Spleen (tissue), 7 donors: ENCODE measurements at regions not wholly inside any gene's neighbourhood (a gene's known extent, or its start where the extent isn't known, plus 50 kb on each side); places are given as distances from the start of the nearest gene placed in this dataset.

Experiments
- CTCF ChIP-seq, 11 experiments: fragments of 200-600 bp in 7 of 11; fragments of 450-650 bp in 4 of 11; sonication (generic) in 4 of 11; IDR thresholded peaks in 8 of 11; conservative IDR thresholded peaks in 3 of 11; 1 replicate in 7 of 11; 2 replicates in 4 of 11; pipeline versions ENCODE4 v1.4.0 to v1.8.0; 2016 to 2021; ENCODE audit warnings: antibody characterized with exemption in 11 of 11, inconsistent platforms in 4 of 11, mild to moderate bottlenecking in 1 of 11
- POLR2A ChIP-seq, 3 donors: fragments of 450-650 bp; IDR thresholded peaks; one replicate each; pipeline ENCODE4 v1.5.1; 2017; ENCODE audit warnings: antibody characterized with exemption in 3 of 3, mild to moderate bottlenecking in 1 of 3
- POLR2AphosphoS5 ChIP-seq, 3 donors: sonication (generic); formaldehyde crosslinking; IDR thresholded peaks; one replicate each; pipeline ENCODE4 v1.5.1; 2017; ENCODE audit warnings: antibody characterized with exemption in 3 of 3
- donor health status: DM: no; HTN: no; CAD: no; lungs with moderate emphysema.
- donor health status: DM: no; HTN: no; CAD: no.
- donor health status: DM: no; HTN: no; CAD: no.

GRCh38 chr1:82265436-82265835, 464.7 kb downstream of the ADGRL2 start:
- TF ChIP-seq POLR2A (IDR thresholded peaks at IDR 0.05) (no peak), CTCF (IDR thresholded peaks at IDR 0.05 in 8 of 11, conservative IDR thresholded peaks at IDR 0.05 in 3 of 11) (no peak), POLR2AphosphoS5 (IDR thresholded peaks at IDR 0.05) (no peak)
